Cardiac muscle cell (in vitro differentiated cells and primary cell): ENCODE measurements at regions not wholly inside any gene's neighbourhood (a gene's known extent, or its start where the extent isn't known, plus 50 kb on each side); places are given as distances from the start of the nearest gene placed in this dataset.
A peak's percentile ranks its signal among the peaks of the same experiment; 100 is the strongest.
"Not testable (repeated sequence)": the region's sequence is repeated elsewhere in the genome, so short reads cannot be mapped to it uniquely, and the experiment has no call there.

Experiments
- DNase-seq, 2 donors: peaks; one replicate each; pipeline versions ENCODE4 v3.0.0 to v3.0.0-alpha.2; 2010 to 2017; ENCODE audit warnings: low read depth in 1 of 2, low spot score in 1 of 2
- H3K27ac ChIP-seq: fragments of 200-600 bp; sonication (generic); 2 replicates; pipeline ENCODE4 v1.5.1; 2016
- H3K27me3 ChIP-seq: fragments of 200-600 bp; sonication (generic); 2 replicates; pipeline ENCODE4 v1.6.0; 2016; ENCODE audit warnings: control low read depth
- H3K36me3 ChIP-seq: fragments of 200-600 bp; sonication (generic); 2 replicates; pipeline ENCODE4 v1.5.1; 2016; ENCODE audit warnings: control low read depth
- H3K4me1 ChIP-seq: fragments of 200-600 bp; sonication (generic); 2 replicates; pipeline ENCODE4 v1.8.1; 2017; ENCODE audit warnings: low read depth, mild to moderate bottlenecking, mixed run types
- H3K4me3 ChIP-seq: fragments of 200-600 bp; sonication (generic); 2 replicates; pipeline ENCODE4 v1.5.1; 2016; ENCODE audit warnings: mild to moderate bottlenecking
- H3K9me3 ChIP-seq: fragments of 200-600 bp; sonication (generic); 2 replicates; pipeline ENCODE4 v1.5.1; 2017; ENCODE audit warnings: low read depth, mild to moderate bottlenecking, control low read depth
- TF ChIP-seq, protein P1 (sequence below): IDR thresholded peaks from 2 replicates; pipeline ENCODE4 v1.5.1; 2012; ENCODE audit warnings: low read depth, mild to moderate bottlenecking, low read length

DNA sequence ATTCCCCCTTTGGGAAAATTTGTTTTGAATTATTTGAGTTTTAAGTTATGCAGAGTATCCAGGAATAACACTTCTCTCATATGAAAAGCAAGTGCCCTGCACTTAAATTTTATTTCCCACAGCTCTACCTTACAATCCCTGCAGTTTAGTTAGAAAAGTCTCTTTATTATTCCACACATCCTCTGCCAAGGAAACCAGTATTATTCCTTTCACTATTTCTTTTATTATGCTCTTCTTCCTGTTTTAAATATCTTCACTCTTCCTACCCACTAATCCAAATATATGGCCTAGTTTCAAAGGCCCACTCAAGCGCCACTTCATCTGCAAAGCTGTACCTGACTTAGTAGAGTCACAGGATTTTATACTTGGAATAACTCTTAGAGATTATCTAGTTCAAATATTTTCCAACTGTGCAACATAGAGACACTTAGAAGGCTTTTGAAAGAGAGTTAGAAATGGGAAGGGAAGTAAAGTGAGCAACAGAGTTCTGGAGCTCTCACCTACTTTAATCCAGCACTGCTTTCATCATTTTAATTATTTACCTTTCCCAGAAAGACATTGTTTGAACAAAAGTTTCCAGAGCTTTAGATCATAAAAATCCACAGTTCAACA is 97.2 kb upstream of the LYPLAL1 start:
- Histone ChIP-seq H3K27me3 (no peaks in the 10 kb centered on the region), H3K36me3 (no peaks in the 10 kb centered on the region), H3K9me3 (no peaks in the 10 kb centered on the region), H3K27ac (no peak overlapping the region), H3K4me1 (peaks cover 14% of the 10 kb centered on the region), H3K4me3 (no peak overlapping the region)
- peak in 1 of 2 donors; percentile 5 for DNase-seq
- TF ChIP-seq, protein P1, sequence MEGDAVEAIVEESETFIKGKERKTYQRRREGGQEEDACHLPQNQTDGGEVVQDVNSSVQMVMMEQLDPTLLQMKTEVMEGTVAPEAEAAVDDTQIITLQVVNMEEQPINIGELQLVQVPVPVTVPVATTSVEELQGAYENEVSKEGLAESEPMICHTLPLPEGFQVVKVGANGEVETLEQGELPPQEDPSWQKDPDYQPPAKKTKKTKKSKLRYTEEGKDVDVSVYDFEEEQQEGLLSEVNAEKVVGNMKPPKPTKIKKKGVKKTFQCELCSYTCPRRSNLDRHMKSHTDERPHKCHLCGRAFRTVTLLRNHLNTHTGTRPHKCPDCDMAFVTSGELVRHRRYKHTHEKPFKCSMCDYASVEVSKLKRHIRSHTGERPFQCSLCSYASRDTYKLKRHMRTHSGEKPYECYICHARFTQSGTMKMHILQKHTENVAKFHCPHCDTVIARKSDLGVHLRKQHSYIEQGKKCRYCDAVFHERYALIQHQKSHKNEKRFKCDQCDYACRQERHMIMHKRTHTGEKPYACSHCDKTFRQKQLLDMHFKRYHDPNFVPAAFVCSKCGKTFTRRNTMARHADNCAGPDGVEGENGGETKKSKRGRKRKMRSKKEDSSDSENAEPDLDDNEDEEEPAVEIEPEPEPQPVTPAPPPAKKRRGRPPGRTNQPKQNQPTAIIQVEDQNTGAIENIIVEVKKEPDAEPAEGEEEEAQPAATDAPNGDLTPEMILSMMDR = no peak

DNA sequence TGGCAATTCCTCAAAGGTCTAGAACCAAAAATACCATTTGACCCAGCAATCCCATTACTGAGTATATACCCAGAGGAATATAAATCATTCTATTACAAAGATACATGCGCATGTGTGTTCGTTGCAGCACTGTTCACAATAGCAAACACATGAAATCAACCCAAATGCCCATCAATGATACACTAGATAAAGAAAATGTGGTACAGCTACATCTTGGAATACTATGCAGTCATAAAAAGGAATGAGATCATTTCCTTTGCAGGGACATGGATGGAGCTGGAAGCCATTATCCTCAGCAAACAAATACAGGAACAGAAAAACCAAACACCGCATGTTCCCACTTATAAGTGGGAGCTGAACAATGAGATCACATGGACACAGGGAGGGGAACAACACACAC is 95.9 kb upstream of the LYPLAL1 start:
- H3K36me3 ChIP-seq, H3K4me3 ChIP-seq, H3K27me3 ChIP-seq, DNase-seq, H3K9me3 ChIP-seq, H3K27ac ChIP-seq: not testable (repeated sequence)
- H3K4me1 ChIP-seq = peaks cover 14% of the 10 kb centered on the region

DNA sequence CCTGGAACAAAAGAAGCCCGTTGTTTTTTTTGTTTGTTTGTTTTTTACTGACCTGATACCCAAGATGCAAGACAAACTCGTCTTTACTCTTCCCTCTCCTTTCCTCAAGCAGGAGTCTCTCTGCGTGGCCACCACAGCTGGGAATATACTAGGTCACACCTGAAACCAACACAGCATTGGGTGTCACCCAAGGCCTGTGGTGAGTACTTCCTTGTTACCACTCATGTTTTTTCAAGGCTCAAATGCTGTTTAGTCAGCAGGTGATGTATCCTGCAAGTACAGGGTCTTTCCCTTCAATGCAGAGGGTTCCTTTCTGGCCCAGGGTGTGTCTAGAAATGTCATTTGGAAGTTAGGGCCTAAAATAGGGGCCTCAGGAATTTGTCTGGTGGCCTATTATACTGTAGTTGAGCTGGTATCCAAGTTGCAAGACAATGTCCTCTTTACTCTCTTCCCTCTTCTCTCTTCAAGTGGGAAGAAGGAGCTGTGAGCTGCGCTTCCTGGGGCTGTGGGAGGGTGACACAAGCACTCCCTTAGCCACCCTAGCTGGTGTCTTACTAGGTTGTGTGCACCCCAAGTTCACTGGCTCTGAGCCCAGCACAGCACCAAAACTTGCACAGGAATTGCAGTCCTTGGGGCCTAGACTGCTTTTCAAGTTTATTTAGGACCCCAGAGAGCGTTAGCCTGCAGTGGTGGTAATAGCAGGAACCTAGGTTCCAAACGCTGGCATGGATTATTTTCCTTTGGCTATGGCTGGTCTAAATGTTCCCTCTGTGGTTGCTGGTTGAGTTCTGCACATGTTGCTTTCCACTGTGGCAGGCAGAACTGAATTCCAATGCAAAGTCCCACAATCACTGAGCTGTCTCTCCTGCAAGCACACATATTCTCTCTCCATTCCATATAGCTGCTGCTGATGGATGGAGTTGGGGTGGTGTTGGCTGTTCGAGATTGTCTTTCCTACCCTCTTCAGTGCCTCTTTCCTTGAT is 91.4 kb upstream of the LYPLAL1 start:
- peak in 1 of 2 donors; percentile 12 for DNase-seq
- H3K9me3 ChIP-seq = no peaks in the 10 kb centered on the region
- no peak overlapping the region for H3K27ac ChIP-seq
- no peak overlapping the region for H3K4me3 ChIP-seq
- H3K27me3 ChIP-seq = no peaks in the 10 kb centered on the region
- peaks cover 37% of the 10 kb centered on the region for H3K4me1 ChIP-seq
- TF ChIP-seq, protein P1 = no peak
- no peaks in the 10 kb centered on the region for H3K36me3 ChIP-seq

DNA sequence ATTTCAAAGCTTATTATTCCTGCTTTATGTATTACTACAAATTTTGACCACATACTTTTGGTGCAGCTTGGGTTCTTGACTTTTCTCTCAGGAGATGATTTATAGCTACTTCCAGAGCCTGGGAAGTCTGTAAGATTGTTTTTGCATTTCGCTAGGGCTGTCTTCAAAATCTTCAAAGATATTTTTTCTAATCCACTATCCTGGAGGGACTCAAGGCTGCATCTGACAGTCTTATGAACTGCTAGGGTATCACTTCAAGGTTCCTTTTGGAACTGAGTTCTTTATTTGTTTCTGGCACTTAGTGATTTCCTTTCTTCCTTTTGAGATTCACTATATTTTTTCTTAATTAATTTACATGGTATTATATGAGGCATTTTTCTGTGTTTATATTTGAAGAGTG is 90.0 kb upstream of the LYPLAL1 start:
- Histone ChIP-seq H3K9me3 (no peaks in the 10 kb centered on the region), H3K4me1 (peaks cover 37% of the 10 kb centered on the region), H3K36me3 (no peaks in the 10 kb centered on the region), H3K27ac (no peak overlapping the region), H3K27me3 (no peaks in the 10 kb centered on the region), H3K4me3 (no peak overlapping the region)
- TF ChIP-seq, protein P1 = no peak
- DNase-seq = no peak

DNA sequence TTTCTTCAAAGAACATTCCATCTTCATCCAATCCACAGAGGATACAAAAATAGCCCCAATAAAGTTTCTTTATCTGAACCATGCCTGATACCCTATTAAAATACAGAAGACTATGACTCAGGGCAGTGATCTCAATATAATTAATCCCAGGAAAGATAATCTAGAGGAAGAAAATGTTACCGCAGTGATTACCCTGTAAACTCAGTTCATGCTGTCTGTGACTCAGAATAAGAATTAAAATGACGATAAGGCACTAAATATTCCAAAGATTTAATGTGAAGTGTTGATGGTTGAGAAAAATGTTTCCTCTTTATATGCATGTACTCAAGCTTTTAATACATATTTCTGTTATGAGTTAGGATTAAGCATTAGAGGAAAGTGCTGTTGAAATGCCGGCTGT is 88.6 kb upstream of the LYPLAL1 start:
- no peak overlapping the region for H3K4me3 ChIP-seq
- peak in 1 of 2 donors; percentile 56 for DNase-seq
- TF ChIP-seq, protein P1 = no peak
- no peaks in the 10 kb centered on the region for H3K27me3 ChIP-seq
- H3K4me1 ChIP-seq = peaks cover 37% of the 10 kb centered on the region
- H3K36me3 ChIP-seq = no peaks in the 10 kb centered on the region
- H3K27ac ChIP-seq = no peak overlapping the region
- H3K9me3 ChIP-seq = no peaks in the 10 kb centered on the region

DNA sequence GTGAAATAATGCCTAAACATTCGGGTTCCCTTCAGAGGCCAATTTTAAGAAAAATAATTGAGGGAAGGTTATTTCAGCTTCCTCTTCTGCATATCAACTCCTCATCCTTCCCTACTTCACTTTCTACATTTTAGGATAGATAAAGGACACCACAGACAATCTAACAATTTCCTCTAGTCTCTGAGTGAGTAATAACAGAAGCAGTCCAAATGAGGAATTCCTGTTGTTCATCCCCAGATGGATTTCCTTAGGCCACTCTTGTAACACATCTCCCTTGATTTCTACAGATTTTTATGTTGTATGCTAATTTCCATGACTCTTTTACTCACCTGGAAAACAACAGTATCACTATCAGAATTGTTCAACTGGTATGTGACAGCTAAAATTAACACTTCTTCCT is 87.7 kb upstream of the LYPLAL1 start:
- Histone ChIP-seq H3K4me1 (peaks cover 37% of the 10 kb centered on the region), H3K27ac (no peak overlapping the region), H3K9me3 (no peaks in the 10 kb centered on the region), H3K36me3 (no peaks in the 10 kb centered on the region), H3K27me3 (no peaks in the 10 kb centered on the region), H3K4me3 (no peak overlapping the region)
- TF ChIP-seq, protein P1 = no peak
- peak in 1 of 2 donors; percentile 64 for DNase-seq
